A673 (cell line): ENCODE measurements at regions not wholly inside any gene's neighbourhood (a gene's known extent, or its start where the extent isn't known, plus 50 kb on each side); places are given as distances from the start of the nearest gene placed in this dataset.

Experiments used
- EZH2 ChIP-seq: fragments of 200-600 bp; sonication (generic); IDR thresholded peaks from 2 replicates; pipeline ENCODE4 v1.6.1; 2017; ENCODE audit warnings: borderline replicate concordance, low read depth, mild to moderate bottlenecking, mixed read lengths, antibody characterized with exemption, low read length; ENCODE audit not compliant: poor library complexity, severe bottlenecking
- TF ChIP-seq, protein P1 (sequence below): fragments of 300-800, 200-600 bp; sonication (generic); conservative IDR thresholded peaks from 2 replicates; pipeline ENCODE4 v1.5.1; 2017; ENCODE audit warnings: low read depth, mild to moderate bottlenecking, antibody characterized with exemption, low read length, moderate library complexity, mixed read lengths

DNA sequence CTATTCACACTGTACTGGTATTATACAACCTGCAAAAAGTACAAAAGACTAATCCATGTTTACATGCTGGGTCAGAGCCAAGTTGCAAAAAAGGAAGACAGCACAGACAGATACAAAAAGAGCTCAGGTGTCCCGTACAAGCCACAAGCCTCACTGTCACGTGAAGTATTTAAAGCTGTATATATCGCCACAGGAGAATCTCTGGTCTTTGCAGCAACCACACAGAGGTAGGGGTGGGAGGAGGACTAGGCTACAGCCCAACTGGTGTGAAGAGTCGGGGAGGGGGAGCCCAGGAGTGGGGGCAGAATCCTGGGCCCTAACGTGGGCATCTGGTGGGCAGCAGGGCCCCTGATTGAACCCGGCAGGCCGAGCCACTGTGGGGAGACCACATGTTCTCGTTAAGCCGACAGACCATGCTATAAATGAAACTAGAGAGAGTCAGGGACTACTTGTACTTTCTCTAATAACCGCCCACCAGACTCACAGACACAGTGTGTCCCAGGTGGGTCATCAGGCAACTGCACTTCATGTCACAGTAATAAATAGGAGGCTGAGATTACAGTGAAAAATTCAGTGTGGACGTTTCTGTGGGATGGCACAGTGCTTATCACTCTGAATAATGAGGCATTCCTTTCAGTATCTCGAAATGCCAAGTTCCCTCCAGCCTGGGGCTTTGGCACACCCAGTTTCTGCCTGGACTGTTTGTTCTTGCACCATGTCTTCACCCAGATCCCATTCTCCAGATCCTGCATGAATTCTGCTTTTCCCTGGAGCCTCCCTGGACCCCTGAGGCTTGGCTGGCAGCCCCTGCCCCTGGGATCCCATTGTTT is 79.3 kb upstream of the SH3PXD2B start:
- TF ChIP-seq, protein P1, sequence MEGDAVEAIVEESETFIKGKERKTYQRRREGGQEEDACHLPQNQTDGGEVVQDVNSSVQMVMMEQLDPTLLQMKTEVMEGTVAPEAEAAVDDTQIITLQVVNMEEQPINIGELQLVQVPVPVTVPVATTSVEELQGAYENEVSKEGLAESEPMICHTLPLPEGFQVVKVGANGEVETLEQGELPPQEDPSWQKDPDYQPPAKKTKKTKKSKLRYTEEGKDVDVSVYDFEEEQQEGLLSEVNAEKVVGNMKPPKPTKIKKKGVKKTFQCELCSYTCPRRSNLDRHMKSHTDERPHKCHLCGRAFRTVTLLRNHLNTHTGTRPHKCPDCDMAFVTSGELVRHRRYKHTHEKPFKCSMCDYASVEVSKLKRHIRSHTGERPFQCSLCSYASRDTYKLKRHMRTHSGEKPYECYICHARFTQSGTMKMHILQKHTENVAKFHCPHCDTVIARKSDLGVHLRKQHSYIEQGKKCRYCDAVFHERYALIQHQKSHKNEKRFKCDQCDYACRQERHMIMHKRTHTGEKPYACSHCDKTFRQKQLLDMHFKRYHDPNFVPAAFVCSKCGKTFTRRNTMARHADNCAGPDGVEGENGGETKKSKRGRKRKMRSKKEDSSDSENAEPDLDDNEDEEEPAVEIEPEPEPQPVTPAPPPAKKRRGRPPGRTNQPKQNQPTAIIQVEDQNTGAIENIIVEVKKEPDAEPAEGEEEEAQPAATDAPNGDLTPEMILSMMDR: no peak
- no peak for TF ChIP-seq EZH2
